MCF 10A (cell line): ENCODE measurements at regions not wholly inside any gene's neighbourhood (a gene's known extent, or its start where the extent isn't known, plus 50 kb on each side); places are given as distances from the start of the nearest gene placed in this dataset.

Source experiments
- BruUV-seq: library from RNA; stranded (reverse); fragments of 400-500 nt; replicated peaks from 2 replicates; lab custom pipeline; 2021; lab: Mats Ljungman, UMichigan
- CTCF ChIA-PET: fragments of 300-600 bp; sonication (Branson Sonifier 250); formaldehyde crosslinking; extraction: SDS; loops from one replicate; lab custom pipeline; 2021; ENCODE audit warnings: antibody characterized with exemption, inconsistent platforms; lab: Yijun Ruan, JAX
- POLR2A ChIA-PET: fragments of 300-600, 350-650 bp; sonication (Branson Sonifier 250); formaldehyde crosslinking; extraction: SDS; loops from one replicate; lab custom pipeline; 2020; ENCODE audit warnings: antibody characterized with exemption, inconsistent platforms; lab: Yijun Ruan, JAX
- DNase-seq: peaks from one replicate; pipeline ENCODE4 v3.0.0-alpha.2; 2018; ENCODE audit not compliant: unreplicated experiment
- H3K27ac Mint-ChIP-seq: one replicate; pipeline ENCODE4 v1.8.0; 2022; ENCODE audit warnings: mild to moderate bottlenecking, low read depth, mixed read lengths; ENCODE audit not compliant: unreplicated experiment
- H3K27me3 Mint-ChIP-seq: one replicate; pipeline ENCODE4 v1.8.0; 2022; ENCODE audit warnings: mixed read lengths; ENCODE audit not compliant: insufficient read depth, unreplicated experiment
- H3K36me3 Mint-ChIP-seq: one replicate; pipeline ENCODE4 v1.8.0; 2022; ENCODE audit warnings: mild to moderate bottlenecking, moderate library complexity, mixed read lengths; ENCODE audit not compliant: insufficient read depth, unreplicated experiment
- H3K4me1 Mint-ChIP-seq: one replicate; pipeline ENCODE4 v1.8.0; 2022; ENCODE audit warnings: mixed read lengths; ENCODE audit not compliant: insufficient read depth, unreplicated experiment
- H3K4me3 Mint-ChIP-seq: one replicate; pipeline ENCODE4 v1.8.0; 2022; ENCODE audit warnings: mild to moderate bottlenecking, moderate library complexity, mixed read lengths; ENCODE audit not compliant: unreplicated experiment
- H3K9me3 Mint-ChIP-seq: one replicate; pipeline ENCODE4 v1.8.0; 2022; ENCODE audit warnings: mixed read lengths; ENCODE audit not compliant: unreplicated experiment
- CTCF ChIP-seq: fragments of 200-600 bp; IDR thresholded peaks from one replicate; pipeline ENCODE4 v1.8.0; 2022; ENCODE audit warnings: antibody characterized with exemption, mild to moderate bottlenecking; ENCODE audit not compliant: unreplicated experiment
- intact Hi-C: fragments of 100-400 bp; cut with micrococcal nuclease; formaldehyde crosslinking; loops from 2 replicates; pipeline ENCODE4 v1.14.1; 2022

- no TSS peak for BruUV-seq
- intact Hi-C loops = no loop called here
These were observed 330.3 kb downstream of the UACA start for GRCh38 chr15:70432924-70433495.

GRCh38 chr15:70431854-70432253, 331.5 kb downstream of the UACA start:
- intact Hi-C loops = no loop called here
- Mint-ChIP-seq H3K36me3 (peaks cover 7% of the 10 kb centered on the region), H3K4me1 (peaks cover 24% of the 10 kb centered on the region), H3K27me3 (peaks cover 17% of the 10 kb centered on the region), H3K27ac (no peak overlapping the region), H3K9me3 (no peaks in the 10 kb centered on the region), H3K4me3 (no peak overlapping the region)
- ChIA-PET POLR2A (no interaction called here), CTCF (interaction anchor here (1.1 kb wide), 1 partner anchor 969 kb away, joined by 3 read pairs; no protein-coding TSS in a partner anchor)
- no peak for DNase-seq
- TF ChIP-seq CTCF = no peak
- no TSS peak for BruUV-seq

More at GRCh38 chr15:70432924-70433495, 330.3 kb downstream of the UACA start:
- H3K9me3 Mint-ChIP-seq = no peaks in the 10 kb centered on the region
- H3K4me1 Mint-ChIP-seq = peaks cover 21% of the 10 kb centered on the region
- H3K27ac Mint-ChIP-seq = no peak overlapping the region
- ChIA-PET POLR2A (no interaction called here), CTCF (interaction anchor here (0.6 to 1.1 kb wide), 3 partner anchors 335 to 970 kb away, joined by 3 read pairs; partner anchors contain the start of gene TLE3)
- TF ChIP-seq CTCF = no peak
- no peak for DNase-seq
- H3K4me3 Mint-ChIP-seq = no peak overlapping the region
- H3K36me3 Mint-ChIP-seq = peaks cover 7% of the 10 kb centered on the region
- H3K27me3 Mint-ChIP-seq = peaks cover 17% of the 10 kb centered on the region

- Mint-ChIP-seq H3K4me1 (peaks cover 29% of the 10 kb centered on the region), H3K9me3 (no peaks in the 10 kb centered on the region), H3K27me3 (peaks cover 8% of the 10 kb centered on the region), H3K4me3 (no peak overlapping the region), H3K36me3 (peaks cover 12% of the 10 kb centered on the region), H3K27ac (no peak overlapping the region)
- CTCF ChIA-PET = interaction anchor here (1.0 to 1.3 kb wide), 2 partner anchors 37 to 332 kb away, joined by 3 to 4 read pairs; no protein-coding TSS in a partner anchor
- BruUV-seq = no TSS peak
- DNase-seq = peak; percentile 91
- TF ChIP-seq CTCF = no peak
- POLR2A ChIA-PET = interaction anchor here (0.6 to 1.8 kb wide), 6 partner anchors 8 to 330 kb away, joined by 3 to 8 read pairs (median 4); no protein-coding TSS in a partner anchor
- intact Hi-C loops = no loop called here
These were observed 332.4 kb upstream of the TLE3 start for GRCh38 chr15:70430069-70430468.

- TF ChIP-seq CTCF = no peak
- no peak overlapping the region for H3K4me3 Mint-ChIP-seq
- peaks cover 26% of the 10 kb centered on the region for H3K4me1 Mint-ChIP-seq
- POLR2A ChIA-PET = interaction anchor here (1.4 to 1.6 kb wide), 3 partner anchors 9 to 330 kb away, joined by 4 to 6 read pairs (median 4); no protein-coding TSS in a partner anchor
- H3K27me3 Mint-ChIP-seq = peaks cover 8% of the 10 kb centered on the region
- intact Hi-C loops = no loop called here
- no TSS peak for BruUV-seq
- DNase-seq = no peak
- H3K9me3 Mint-ChIP-seq = no peaks in the 10 kb centered on the region
- H3K27ac Mint-ChIP-seq = no peak overlapping the region
- peaks cover 12% of the 10 kb centered on the region for H3K36me3 Mint-ChIP-seq
- CTCF ChIA-PET = interaction anchor here (0.6 to 1.0 kb wide), 2 partner anchors 12 to 331 kb away, joined by 3 read pairs; no protein-coding TSS in a partner anchor
These were observed 331.5 kb upstream of the TLE3 start for GRCh38 chr15:70429056-70429722.
